ENCODE measurements at regions not wholly inside any gene's neighbourhood (a gene's known extent, or its start where the extent isn't known, plus 50 kb on each side); places are given as distances from the start of the nearest gene placed in this dataset.

DNA sequence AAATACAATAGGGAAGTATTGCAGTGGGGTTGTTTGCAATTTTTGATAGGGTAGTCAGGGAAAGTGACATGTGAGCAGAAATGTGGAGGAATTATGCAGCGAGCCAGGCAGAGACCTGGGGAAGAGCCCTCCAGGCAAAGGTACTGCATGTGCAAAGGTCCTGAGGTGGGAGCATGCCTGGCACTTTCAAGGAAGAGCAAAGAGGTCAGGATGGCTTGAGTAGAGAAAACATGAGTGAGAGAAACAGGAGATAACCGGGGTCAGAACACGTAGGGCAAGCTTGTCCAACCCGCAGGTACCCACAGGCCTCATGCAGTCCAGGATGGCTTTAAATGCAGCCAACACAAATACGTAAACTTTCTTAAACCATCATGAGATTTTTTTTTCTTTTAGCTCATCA lies 71.0 kb downstream of the COQ2 start:
- no peaks in the 10 kb centered on the region for H3K9me3 ChIP-seq
- no peaks in the 10 kb centered on the region for H3K36me3 ChIP-seq
- FAIRE-seq, result no peak
- no peak overlapping the region for H3K27ac ChIP-seq
- 97 to 99% methylated on average over 5 of the region's 5 CpGs for WGBS, 2 donors
- no peak overlapping the region for H3K4me3 ChIP-seq
- no peaks in the 10 kb centered on the region for H3K4me1 ChIP-seq
- no peak for ATAC-seq
- H3K27me3 ChIP-seq, result no peaks in the 10 kb centered on the region
- TF ChIP-seq, protein P1, sequence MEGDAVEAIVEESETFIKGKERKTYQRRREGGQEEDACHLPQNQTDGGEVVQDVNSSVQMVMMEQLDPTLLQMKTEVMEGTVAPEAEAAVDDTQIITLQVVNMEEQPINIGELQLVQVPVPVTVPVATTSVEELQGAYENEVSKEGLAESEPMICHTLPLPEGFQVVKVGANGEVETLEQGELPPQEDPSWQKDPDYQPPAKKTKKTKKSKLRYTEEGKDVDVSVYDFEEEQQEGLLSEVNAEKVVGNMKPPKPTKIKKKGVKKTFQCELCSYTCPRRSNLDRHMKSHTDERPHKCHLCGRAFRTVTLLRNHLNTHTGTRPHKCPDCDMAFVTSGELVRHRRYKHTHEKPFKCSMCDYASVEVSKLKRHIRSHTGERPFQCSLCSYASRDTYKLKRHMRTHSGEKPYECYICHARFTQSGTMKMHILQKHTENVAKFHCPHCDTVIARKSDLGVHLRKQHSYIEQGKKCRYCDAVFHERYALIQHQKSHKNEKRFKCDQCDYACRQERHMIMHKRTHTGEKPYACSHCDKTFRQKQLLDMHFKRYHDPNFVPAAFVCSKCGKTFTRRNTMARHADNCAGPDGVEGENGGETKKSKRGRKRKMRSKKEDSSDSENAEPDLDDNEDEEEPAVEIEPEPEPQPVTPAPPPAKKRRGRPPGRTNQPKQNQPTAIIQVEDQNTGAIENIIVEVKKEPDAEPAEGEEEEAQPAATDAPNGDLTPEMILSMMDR (IDR thresholded peaks at IDR 0.05), result no peak
- DNase-seq, result no peak
- intact Hi-C loops (cut with DNase I), result no loop called here

DNA sequence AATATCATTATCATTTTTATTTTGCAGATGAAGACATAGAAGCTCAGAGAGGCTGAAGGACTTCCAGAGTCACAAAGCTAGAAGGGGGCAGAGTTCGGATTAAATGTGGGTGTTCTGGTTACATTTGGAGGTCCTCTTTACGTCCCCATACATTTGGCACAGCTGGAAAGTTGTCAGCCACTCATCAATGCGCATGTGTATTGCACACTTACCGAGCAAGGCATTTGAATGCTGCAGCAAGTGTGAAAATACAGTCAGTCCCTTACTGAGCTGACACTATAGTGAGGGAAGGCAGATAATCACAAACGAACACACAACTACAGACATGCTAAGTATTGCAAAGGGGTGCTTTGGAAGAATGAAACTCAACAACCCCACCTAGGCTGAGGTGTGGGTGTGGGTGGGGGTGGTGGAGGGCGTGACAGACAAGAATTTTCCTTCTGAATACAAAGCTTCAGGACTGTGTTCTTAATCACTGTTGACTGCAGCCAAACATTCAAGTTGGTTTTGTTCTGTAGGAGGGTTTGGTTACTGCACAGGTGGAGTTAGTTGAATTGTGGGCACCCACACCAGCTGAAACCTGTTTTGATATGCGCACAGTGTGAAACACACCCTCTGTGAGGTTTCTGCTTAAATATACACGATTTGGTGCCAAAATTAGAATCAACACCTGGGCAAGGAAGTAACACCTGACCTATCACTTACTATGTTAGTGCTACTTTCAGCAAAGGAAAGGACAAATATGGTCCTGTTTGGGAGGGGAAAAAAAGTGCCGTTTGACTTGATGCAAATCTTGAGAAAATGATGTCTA lies 72.4 kb downstream of the COQ2 start:
- FAIRE-seq (peak; percentile 74), ATAC-seq (peak; percentile 72 to 94 (median 82)), DNase-seq (peak in 1 of 6 donors; percentile 18)
- no peaks in the 10 kb centered on the region for H3K4me1 ChIP-seq
- H3K27me3 ChIP-seq, result no peaks in the 10 kb centered on the region
- H3K4me3 ChIP-seq, result no peak overlapping the region
- H3K36me3 ChIP-seq, result no peaks in the 10 kb centered on the region
- intact Hi-C loops (cut with DNase I), result no loop called here
- no peaks in the 10 kb centered on the region for H3K9me3 ChIP-seq
- no peak overlapping the region for H3K27ac ChIP-seq
- TF ChIP-seq, protein P1 (IDR thresholded peaks at IDR 0.05), result no peak
- WGBS, 2 donors, result 32 to 36% methylated on average over 9 of the region's 9 CpGs

DNA sequence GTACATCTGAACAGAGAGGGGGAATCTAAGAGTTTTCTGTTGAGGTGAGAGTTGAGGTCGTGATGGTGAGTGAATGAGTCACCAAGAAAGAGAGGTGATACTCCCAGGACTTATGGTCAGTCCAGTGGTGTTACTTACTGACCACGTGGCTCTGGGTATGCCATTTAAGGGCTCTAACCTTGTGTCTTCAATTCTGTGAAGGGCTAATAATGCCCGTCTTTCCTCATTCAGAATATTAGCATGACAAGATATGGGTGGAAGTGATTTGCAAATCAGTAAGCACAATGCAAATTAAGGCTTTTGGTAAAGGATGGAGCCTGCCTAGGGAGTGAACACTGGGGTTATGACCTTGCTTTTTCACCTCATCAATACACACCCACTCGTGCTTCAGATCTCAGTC lies 75.2 kb downstream of the COQ2 start:
- FAIRE-seq, result no peak
- no peaks in the 10 kb centered on the region for H3K9me3 ChIP-seq
- H3K27ac ChIP-seq, result no peak overlapping the region
- no peaks in the 10 kb centered on the region for H3K4me1 ChIP-seq
- H3K36me3 ChIP-seq, result no peaks in the 10 kb centered on the region
- 53 to 64% methylated on average over 4 of the region's 4 CpGs for WGBS, 2 donors
- TF ChIP-seq, protein P1 (IDR thresholded peaks at IDR 0.05), result no peak
- DNase-seq, result no peak
- no peaks in the 10 kb centered on the region for H3K27me3 ChIP-seq
- no peak overlapping the region for H3K4me3 ChIP-seq
- intact Hi-C loops (cut with DNase I), result no loop called here
- ATAC-seq, result no peak

DNA sequence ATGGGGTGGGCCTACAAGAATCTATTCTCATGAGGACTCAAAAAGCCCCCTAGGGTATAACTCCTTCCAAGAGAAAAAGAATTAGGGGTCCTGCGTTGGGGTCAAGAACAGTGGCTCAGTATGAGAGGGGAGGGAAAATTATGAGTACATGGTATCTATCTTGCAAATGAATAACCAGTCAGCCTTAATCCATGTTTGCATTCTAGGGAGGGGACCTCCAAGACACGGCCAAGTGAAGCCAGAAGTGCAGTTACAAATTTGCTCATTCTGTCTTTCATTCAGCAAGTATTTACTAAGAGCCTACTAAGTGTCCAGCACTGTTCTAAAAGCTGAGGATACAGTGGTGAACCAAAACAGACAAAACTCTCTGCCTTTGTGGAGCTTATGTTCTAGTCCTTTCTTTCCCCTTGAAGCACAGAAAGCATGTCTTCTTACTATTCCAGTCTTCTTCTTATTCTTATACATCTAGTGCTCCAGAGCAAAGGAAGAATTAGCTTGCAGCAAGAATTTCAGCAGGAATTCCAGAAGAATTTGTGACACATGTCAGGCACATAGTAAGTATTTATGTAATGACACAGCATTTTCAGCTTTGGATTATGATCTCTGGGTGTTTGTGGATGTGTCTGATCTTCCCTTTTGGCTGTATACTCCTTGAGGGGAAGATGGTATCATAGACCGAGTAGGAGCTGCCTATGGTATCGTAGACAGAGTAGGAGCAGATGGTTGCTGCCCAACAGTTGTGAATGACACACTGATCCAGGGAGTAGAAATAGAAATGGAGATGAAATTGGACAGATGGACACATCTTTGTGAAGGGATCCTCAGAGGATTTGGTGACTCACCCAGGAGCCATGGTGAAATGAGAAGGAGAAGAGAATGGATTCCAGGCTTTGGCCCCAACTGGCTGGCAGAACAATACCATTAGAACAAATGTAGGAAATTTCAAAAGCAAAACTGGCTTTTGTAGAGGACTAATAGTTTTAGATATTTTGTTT lies 75.9 kb downstream of the COQ2 start:
- Histone ChIP-seq H3K36me3 (no peaks in the 10 kb centered on the region), H3K4me3 (no peak overlapping the region), H3K4me1 (no peaks in the 10 kb centered on the region), H3K27ac (no peak overlapping the region), H3K27me3 (no peaks in the 10 kb centered on the region), H3K9me3 (no peaks in the 10 kb centered on the region)
- 77 to 85% methylated on average over 4 of the region's 4 CpGs for WGBS, 2 donors
- intact Hi-C loops (cut with DNase I), result no loop called here
- no peak for DNase-seq
- FAIRE-seq, result no peak
- TF ChIP-seq, protein P1 (IDR thresholded peaks at IDR 0.05), result no peak
- ATAC-seq, result no peak
